C4-2B (cell line): ENCODE measurements at regions not wholly inside any gene's neighbourhood (a gene's known extent, or its start where the extent isn't known, plus 50 kb on each side); places are given as distances from the start of the nearest gene placed in this dataset.

ENCODE experiments used
- H3K27ac ChIP-seq: fragments of 450-650 bp; 2 replicates; pipeline ENCODE4 v1.5.1; 2017
- CTCF ChIP-seq: fragments of 450-650 bp; conservative IDR thresholded peaks from 2 replicates; pipeline ENCODE4 v1.5.1; 2017; ENCODE audit warnings: mild to moderate bottlenecking
- ZFX ChIP-seq: fragments of 450-650 bp; IDR thresholded peaks from 2 replicates; pipeline ENCODE4 v1.6.1; 2017

DNA sequence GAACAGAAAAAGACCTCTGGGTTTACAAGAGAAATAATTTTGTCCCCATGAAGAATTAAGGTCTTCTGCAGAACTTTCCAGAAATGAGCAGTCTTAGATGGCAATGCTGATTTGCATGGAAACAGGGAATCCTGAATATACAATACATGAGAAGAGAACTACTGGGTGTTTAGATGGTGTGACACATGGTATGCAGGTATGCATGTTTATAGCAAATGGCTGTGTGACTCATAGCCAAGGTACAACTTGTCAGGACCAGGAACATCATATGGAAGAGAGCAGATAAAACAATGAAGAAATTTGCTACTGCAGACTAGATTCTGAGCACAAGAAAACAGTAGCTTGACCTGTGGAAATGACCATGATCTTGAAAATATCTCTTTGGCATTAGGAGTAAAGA lies 907.8 kb downstream of the GATA3 start:
- H3K27ac ChIP-seq, result no peak overlapping the region
- TF ChIP-seq CTCF (no peak), ZFX (no peak)

DNA sequence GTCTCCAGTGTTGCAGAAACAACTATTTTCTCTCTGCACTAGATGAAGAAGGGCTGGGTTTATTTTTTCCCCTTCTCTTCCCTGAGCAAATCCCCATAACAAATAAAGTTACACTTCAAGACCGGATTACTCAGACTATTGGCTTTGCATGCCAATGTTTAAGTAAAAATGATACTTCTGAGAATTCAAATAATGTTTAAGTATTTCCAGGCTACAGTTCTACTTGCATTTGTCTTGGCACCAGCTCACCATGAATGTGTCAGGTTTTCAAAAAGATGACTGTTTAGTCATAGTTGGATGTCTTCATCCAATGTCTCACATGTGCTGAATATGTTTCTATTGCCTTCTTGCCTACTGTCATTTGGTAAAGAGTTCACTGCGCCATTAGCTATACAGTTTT lies 912.6 kb downstream of the GATA3 start:
- H3K27ac ChIP-seq, result no peak overlapping the region
- no peak for TF ChIP-seq ZFX
- TF ChIP-seq CTCF, result no peak

GRCh38 chr10:8969853-8970252 lies 915.4 kb downstream of the GATA3 start:
- TF ChIP-seq ZFX, result no peak
- TF ChIP-seq CTCF, result no peak
- no peak overlapping the region for H3K27ac ChIP-seq

GRCh38 chr10:8975535-8975934 lies 921.0 kb downstream of the GATA3 start:
- TF ChIP-seq ZFX (no peak), CTCF (no peak)
- no peak overlapping the region for H3K27ac ChIP-seq

GRCh38 chr10:8978100-8978499 lies 923.6 kb downstream of the GATA3 start:
- TF ChIP-seq CTCF, result no peak
- H3K27ac ChIP-seq, result no peak overlapping the region

DNA sequence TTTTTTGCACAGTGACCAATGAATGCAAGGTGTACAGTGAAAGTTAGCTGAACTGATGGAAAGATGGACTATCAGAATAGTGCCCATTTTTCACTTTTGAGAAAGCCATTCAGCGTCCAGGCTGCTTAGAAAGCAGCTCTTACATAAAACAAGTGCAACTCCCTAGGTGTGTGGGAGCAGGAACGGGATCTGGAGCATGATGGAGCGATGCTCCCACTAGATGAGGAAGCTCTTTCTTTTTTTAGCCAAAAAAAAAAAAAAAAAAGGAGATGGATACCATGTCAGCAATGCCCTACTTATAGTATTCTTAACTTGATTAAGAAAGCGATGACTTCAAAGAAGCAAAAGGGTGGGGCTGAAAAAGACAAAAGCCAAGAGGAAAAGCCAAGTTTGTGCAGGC lies 925.5 kb downstream of the GATA3 start:
- TF ChIP-seq CTCF, result no peak
- no peak for TF ChIP-seq ZFX

GRCh38 chr10:8981277-8981676 lies 926.8 kb downstream of the GATA3 start:
- no peak for TF ChIP-seq CTCF
- no peak for TF ChIP-seq ZFX

More for the DNA sequence above, 925.5 kb downstream of the GATA3 start:
- no peak overlapping the region for H3K27ac ChIP-seq

GRCh38 chr10:8985651-8986050 lies 931.2 kb downstream of the GATA3 start:
- 0 out of 2 replicates have a peak, but pooled peaks have one; percentile 5 for TF ChIP-seq CTCF
- TF ChIP-seq ZFX, result no peak
- no peak overlapping the region for H3K27ac ChIP-seq

More at GRCh38 chr10:8981277-8981676, 926.8 kb downstream of the GATA3 start:
- H3K27ac ChIP-seq, result no peak overlapping the region
